ENCODE measurements at regions not wholly inside any gene's neighbourhood (a gene's known extent, or its start where the extent isn't known, plus 50 kb on each side); places are given as distances from the start of the nearest gene placed in this dataset.

DNA sequence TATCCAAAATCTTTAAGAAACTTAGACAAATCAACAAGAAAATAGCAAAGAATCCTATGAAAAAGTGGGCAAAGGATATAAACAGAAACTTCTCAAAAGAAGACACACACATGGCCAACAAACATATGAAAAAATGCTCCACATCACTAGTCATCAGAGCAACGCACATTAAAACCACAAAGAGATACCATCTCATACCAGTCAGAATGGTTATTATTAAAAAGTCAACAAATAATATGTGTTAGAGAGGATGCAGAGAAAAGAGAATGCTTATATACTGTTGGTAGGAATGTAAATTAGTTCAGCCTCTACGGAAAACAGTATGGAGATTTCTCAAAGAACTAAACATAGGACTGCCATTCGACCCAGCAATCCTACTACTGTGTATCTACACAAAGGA is 212.0 kb upstream of the DTNBP1 start (continued):
- TF ChIP-seq, protein P1, sequence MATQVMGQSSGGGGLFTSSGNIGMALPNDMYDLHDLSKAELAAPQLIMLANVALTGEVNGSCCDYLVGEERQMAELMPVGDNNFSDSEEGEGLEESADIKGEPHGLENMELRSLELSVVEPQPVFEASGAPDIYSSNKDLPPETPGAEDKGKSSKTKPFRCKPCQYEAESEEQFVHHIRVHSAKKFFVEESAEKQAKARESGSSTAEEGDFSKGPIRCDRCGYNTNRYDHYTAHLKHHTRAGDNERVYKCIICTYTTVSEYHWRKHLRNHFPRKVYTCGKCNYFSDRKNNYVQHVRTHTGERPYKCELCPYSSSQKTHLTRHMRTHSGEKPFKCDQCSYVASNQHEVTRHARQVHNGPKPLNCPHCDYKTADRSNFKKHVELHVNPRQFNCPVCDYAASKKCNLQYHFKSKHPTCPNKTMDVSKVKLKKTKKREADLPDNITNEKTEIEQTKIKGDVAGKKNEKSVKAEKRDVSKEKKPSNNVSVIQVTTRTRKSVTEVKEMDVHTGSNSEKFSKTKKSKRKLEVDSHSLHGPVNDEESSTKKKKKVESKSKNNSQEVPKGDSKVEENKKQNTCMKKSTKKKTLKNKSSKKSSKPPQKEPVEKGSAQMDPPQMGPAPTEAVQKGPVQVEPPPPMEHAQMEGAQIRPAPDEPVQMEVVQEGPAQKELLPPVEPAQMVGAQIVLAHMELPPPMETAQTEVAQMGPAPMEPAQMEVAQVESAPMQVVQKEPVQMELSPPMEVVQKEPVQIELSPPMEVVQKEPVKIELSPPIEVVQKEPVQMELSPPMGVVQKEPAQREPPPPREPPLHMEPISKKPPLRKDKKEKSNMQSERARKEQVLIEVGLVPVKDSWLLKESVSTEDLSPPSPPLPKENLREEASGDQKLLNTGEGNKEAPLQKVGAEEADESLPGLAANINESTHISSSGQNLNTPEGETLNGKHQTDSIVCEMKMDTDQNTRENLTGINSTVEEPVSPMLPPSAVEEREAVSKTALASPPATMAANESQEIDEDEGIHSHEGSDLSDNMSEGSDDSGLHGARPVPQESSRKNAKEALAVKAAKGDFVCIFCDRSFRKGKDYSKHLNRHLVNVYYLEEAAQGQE (IDR thresholded peaks at IDR 0.05; ENCODE audit: unreplicated experiment), result no peak
- no peak for TF ChIP-seq POLR2AphosphoS5 (IDR thresholded peaks at IDR 0.05; ENCODE audit: low read depth)

DNA sequence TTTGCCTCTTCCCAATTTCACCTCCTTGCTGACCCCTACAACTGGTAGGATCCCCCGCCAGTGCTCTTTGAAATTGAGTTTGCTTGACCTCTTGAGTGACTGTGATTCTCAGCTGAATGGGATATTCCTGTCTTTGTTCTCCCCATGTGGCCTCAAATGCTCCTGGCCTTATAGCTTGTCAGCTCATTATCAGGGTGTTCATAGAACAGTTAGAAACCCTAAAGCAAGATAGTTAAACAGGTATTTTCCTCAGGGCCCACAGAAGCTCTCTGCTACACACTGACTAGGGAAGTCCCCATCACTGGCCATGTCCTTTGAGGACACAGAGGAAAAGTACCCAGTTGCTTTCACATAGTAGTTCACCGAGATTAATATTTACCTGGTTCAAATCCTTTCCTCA is 211.5 kb upstream of the DTNBP1 start:
- H3K36me3 Mint-ChIP-seq (ENCODE audit: low read depth), result no peaks in the 10 kb centered on the region
- Histone ChIP-seq H3K79me2 (replicated peaks; ENCODE audit: insufficient read depth) (no peaks in the 10 kb centered on the region), H2AFZ (peak overlapping the region; percentile 31), H3K4me2 (no peak overlapping the region), H3K9me2 (ENCODE audit: insufficient read depth) (peaks cover 5% of the 10 kb centered on the region; the same call in 1 of the 2 replicates), H4K20me1 (replicated peaks; ENCODE audit: insufficient read depth) (no peaks in the 10 kb centered on the region), H3K27ac (ENCODE audit: low read depth) (no peak overlapping the region), H3K4me3 (no peak overlapping the region), H3K4me1 (ENCODE audit: insufficient read depth) (peaks cover 27% of the 10 kb centered on the region), H3K27me3 (ENCODE audit: insufficient read depth) (no peaks in the 10 kb centered on the region), H3K36me3 (ENCODE audit: insufficient read depth) (no peaks in the 10 kb centered on the region), H3F3A (replicated peaks; ENCODE audit: low read depth) (no peaks in the 10 kb centered on the region)
- TF ChIP-seq ZNF114 (CRISPR knock-in tag; IDR thresholded peaks at IDR 0.05) (no peak), JUNB (IDR thresholded peaks at IDR 0.05; ENCODE audit: unreplicated experiment) (no peak), NANOG (IDR thresholded peaks at IDR 0.05; ENCODE audit: borderline replicate concordance) (no peak), EZH2phosphoT487 (IDR thresholded peaks at IDR 0.05; ENCODE audit: unreplicated experiment) (no peak), EZH2 (IDR thresholded peaks at IDR 0.05; ENCODE audit: low read depth, unreplicated experiment) (no peak)
- TF ChIP-seq, protein P2, sequence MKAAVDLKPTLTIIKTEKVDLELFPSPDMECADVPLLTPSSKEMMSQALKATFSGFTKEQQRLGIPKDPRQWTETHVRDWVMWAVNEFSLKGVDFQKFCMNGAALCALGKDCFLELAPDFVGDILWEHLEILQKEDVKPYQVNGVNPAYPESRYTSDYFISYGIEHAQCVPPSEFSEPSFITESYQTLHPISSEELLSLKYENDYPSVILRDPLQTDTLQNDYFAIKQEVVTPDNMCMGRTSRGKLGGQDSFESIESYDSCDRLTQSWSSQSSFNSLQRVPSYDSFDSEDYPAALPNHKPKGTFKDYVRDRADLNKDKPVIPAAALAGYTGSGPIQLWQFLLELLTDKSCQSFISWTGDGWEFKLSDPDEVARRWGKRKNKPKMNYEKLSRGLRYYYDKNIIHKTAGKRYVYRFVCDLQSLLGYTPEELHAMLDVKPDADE (IDR thresholded peaks at IDR 0.05), result no peak
- TF ChIP-seq, protein P3, sequence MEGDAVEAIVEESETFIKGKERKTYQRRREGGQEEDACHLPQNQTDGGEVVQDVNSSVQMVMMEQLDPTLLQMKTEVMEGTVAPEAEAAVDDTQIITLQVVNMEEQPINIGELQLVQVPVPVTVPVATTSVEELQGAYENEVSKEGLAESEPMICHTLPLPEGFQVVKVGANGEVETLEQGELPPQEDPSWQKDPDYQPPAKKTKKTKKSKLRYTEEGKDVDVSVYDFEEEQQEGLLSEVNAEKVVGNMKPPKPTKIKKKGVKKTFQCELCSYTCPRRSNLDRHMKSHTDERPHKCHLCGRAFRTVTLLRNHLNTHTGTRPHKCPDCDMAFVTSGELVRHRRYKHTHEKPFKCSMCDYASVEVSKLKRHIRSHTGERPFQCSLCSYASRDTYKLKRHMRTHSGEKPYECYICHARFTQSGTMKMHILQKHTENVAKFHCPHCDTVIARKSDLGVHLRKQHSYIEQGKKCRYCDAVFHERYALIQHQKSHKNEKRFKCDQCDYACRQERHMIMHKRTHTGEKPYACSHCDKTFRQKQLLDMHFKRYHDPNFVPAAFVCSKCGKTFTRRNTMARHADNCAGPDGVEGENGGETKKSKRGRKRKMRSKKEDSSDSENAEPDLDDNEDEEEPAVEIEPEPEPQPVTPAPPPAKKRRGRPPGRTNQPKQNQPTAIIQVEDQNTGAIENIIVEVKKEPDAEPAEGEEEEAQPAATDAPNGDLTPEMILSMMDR (conservative IDR thresholded peaks at IDR 0.05; ENCODE audit: low read depth in 2 of 2), result no peak
- peak; percentile 43 for ATAC-seq
- peaks cover 28% of the 10 kb centered on the region for H3K4me1 Mint-ChIP-seq
- no peak overlapping the region for H3K27ac Mint-ChIP-seq
- no peak for DNase-seq (ENCODE audit: low spot score)
- peaks cover 2% of the 10 kb centered on the region for H3K27me3 Mint-ChIP-seq (ENCODE audit: insufficient read depth, low read depth, poor library complexity)
- H3K4me3 Mint-ChIP-seq, result no peak overlapping the region
- no peaks in the 10 kb centered on the region for H3K9me3 Mint-ChIP-seq
